IPS DF 19.7 (cell line): ENCODE measurements at regions not wholly inside any gene's neighbourhood (a gene's known extent, or its start where the extent isn't known, plus 50 kb on each side); places are given as distances from the start of the nearest gene placed in this dataset.
"Not testable (repeated sequence)": the region's sequence is repeated elsewhere in the genome, so short reads cannot be mapped to it uniquely, and the experiment has no call there.

Experiments
- DNase-seq: peaks from one replicate; pipeline ENCODE4 v3.0.0-alpha.2; 2013; ENCODE audit warnings: low read depth, low spot score

DNA sequence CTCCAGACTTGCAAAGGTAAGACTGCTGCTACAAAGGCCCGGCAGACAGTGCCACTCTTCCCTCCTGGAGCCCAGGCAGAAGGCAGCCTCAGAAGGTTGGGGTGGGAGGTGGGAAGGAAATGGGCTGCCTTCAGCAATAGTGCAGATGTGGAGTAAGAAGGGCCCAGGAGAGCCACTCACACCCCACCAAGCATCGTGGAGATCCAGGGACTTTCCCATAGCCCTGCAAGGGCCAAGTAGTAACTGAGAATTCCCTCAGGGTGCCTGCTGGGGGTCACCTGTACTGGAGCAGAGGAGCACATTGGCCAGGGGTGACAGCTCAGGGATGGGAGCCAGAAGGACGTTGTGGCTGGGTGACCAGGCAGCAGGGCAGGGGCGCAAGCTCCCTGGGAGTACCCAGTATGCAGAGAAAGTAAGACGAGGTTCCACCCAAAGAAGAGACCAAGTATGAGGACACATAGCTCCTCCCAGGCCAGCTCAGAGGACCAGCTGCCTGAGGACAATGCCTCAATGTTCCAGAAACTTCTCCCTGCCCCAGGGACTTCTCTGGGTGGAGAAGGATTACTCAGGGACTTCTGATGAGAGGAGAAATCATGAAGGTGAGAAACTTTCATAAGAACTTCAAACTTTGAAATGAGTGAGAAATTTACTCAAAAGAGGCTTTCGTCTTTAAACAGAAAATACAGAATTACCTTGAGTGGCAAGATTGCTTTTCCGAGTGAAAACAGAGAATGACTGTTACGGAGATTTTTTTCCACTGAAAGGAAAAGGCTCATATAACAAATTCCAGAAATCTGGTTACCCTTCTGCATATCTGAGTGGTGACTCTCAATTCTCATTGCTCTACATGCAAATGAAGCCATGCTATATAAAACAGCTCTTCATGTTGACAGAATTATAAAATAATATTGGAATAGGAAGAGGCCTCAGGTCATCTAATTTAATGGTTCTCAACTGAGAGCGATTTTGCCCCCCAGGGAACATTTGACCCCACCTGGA, 87.9 kb upstream of the TRIO start:
- DNase-seq = no peak

DNA sequence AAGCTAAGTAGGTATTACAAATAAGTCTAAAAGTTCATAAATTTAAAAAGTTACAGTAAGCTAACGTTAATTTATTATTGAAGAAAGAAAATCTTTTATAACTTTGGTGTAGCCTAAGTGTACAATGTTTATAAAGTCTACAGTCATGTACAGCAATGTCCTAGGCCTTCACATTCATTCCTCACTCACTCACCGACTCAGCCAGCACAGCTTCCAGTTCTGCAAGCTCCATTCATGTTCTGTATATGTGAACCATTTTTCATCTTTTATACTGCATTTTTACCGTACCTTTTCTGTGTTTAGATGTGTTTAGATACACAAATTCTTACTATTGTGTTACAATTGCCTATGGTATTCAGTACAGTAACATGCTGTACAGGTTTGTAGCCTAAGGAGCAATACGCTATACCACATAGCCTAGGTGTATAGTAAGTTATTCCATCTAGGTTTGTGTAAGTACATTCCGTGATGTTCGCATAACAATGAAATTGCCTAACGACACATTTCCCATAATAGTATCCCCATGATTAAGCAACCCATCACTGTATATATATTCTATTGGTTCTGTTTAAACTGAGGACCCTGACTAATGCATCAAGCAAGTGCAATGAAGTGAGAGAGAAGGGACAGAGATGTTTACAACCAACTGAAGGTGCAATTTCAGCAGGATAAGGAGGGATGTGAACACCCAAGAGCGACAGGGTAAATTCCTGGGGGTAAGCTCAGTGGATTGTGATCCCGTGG, 88.9 kb upstream of the TRIO start:
- no peak for DNase-seq

DNA sequence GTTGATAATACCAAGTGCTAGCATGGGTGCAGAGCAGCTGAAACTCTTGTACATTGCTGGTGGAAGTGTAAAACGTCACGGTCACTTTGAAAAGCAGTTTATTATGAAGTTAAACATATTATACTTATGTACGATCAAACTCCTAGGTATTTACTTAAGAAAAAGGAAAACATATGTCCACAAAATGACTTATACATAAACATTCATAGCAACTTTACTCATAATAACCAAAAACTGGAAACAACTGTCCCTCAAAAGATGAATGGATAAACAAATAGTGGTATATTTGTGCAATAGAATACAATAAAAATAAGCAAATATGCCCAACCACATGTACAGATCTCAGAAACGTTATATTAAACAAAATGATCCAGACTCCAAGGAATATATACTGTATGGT, 92.3 kb upstream of the TRIO start:
- DNase-seq = no peak

DNA sequence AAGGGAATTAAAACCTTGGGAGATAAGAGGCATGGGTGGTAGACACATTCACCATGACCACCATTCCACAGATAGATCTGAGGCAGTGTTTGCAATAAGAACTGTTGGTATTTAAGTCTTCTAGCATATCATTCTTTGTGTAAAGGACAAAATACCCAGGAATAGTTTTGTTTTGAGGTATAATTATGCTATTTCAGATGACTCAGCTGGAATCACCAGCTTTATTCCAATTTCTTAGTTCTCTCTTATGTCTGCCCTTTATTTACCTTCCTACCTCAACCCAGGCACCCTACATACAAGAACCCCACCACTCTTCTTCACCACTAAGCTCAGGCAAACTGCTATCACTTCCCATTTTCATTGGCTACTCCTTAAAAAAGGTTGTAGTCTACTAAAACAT, 94.7 kb upstream of the TRIO start:
- no peak for DNase-seq

DNA sequence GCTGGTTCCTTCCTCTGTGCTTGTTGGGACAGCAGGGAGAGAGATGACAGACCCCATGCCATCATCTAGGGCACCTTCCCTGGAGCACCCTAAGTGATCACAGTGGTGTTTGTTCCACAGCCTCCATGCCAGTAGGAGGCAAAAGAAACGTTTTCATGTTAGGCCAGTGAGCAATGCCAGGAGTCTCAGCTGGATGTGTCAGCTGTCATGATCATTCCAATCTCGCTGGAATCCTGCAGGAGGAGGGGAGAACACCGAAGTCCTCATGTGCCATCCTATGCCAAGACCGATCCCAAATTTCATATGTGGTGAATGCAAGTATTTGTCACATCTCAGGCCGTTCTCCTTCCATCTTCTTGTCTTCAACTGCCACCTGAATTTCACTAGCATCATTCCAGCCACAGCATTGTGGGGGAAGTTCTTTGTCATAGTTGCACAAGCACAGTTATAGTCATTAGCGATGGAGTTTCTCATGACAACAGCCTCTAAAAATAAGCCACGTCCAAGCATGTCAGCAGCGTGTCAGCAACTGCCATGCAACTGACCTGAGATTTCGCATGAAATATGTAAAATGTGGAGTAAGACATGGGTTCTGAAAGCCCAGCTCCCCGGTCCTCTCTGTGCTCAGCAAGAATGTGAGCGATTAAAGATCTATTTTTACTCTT, 97.2 kb upstream of the DNAH5 start:
- DNase-seq = no peak

DNA sequence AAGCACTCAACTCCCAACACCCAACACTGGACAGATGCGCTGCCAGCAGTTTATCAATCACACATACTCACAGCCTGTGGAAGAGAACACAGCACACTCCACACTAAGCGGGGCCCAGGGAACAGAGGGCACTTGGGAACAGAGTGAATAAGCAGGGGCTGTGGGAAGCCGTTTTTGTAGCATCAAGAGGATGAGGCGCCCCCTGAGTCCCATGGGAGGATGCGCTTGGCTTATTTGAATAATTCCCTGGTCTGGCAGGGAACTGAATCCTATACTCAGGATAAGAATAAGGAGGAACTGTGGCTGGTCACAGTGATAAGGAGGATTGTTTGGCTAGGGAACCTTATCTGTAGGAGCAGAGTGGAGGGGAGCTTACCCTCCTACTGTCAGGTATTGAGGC, 96.1 kb upstream of the DNAH5 start:
- no peak for DNase-seq

DNA sequence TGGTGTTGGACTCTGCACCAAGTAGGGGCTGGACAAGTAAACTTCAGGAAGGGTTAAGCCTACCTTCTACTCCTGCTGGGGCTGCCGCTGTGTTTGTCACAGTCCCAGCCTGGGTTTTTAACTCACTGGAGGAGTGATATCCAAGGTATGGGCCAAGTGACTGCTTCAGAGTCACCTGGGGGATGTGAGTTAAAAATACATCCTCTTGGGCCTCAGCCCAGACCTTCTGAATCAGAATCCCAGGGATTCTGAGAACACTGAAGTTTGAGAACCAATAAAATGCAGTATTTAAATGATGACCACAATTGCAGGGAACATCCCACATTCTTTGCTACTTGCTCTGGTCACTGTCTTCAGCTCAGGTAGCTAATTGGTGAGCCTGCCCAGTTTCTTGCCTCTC, 95.1 kb upstream of the DNAH5 start:
- DNase-seq = no peak

DNA sequence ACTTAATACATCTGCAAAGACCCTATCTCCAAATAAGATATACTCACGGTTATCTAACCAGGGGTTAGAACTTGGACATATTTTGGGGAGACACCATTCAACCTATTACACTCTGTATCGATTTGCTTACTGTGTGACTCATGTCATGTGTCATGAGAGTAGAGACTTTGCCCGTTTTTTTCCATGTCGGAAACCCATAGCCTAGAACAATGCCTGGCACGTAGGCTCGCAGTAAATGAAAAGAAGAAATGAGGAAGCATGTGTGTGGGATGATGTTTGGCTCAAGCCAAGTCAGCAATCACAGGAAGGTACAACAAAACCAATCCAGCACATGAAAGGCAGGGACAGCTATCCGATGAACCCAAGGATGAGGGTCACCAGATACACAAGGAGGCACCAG, 94.6 kb upstream of the DNAH5 start:
- no peak for DNase-seq

DNA sequence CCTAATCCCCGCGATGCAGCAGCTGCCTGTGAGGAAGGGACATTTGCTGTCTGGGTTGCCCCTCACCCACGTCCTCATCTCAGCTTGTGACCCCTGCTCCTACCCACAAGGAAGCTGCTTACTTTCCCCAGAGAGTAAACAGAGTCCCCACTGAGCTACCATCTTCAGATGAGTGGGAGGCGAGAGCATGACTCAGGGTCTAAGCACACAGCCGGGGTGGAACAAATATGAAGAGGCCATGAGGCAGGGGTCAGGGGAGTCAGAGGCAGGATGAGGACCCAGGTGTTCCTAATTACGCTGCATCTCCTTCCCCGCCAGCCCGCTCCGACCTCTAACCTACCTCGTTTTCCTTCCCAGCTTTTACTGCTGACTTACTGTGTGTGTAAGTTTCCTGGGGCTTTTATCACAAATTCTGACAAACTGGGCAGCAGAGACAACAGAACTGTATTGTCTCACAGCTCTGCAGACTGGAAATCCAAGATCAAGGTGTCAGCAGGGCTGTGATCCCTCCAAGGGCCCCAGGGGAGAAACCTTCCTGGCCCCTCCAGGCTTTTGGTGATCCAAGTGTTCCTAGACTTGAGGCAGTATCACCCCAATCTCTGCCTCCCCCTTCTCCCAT, 94.0 kb upstream of the DNAH5 start:
- no peak for DNase-seq

DNA sequence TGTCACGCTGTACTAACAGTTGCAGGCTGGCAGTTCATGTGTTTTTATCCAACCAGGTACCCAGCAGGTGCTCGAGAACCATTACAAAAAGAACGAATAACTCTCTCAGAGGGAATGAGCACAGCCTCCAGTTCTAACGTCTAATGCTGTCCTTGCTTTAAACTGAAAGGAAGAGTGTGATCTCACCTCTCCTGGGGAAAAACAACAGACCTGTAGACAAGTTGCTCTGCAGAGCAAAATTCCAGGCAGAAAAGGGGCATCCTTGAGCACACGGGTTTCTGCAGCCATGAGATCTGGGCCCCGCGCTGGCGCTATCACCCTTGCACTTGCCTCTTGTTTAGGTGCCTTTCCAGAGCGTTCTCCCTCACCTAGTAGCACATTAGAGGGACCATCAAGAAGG, 92.5 kb upstream of the DNAH5 start:
- no peak for DNase-seq

DNA sequence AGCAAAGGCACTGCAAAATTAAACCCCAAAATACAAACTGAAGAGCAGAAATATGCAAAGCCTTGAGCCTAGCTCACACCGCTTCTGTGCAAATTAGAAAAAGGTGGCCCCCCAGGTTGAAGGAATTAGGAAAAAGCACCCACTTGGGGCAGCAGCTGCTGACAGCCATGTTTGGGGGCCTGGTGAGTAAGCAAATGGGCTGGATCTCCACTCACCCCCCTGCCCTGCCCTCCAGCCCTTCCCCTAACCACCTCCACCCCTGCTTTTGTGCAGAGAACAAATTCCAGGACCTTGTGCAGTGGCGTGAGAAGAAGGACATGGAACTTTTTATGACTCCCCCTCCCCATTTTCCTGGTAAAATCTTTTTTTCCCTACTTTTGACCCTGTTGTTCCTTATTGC, 92.0 kb upstream of the DNAH5 start:
- no peak for DNase-seq

DNA sequence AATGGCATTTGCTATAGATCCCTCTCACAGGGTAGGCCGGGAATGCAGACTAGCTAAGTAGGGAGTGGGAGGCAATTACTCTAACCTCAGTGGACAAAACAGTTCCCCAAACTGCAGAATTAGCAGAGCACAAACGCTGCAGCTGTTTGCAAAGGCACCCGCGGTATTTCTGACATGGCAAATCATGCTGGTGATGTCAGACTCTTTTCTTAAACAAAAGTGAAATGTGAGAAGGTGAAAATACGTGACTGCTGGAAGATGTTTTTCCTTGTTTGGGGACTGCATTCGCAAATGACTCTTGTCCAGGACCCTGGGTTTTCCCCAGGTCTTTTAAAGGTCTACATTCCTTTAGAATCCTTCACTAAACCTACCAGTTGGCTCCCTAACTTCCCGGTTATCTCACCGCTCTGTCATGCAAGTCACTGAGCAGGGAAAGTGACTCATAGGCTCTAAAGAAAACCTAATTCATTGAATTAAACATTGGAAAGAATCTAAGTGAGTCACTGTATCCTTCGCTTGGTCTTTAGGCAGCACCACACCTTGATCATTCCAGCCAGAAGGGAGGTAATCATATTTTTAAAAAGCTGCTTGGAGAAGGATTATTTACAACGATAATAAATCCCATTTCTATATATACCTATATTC, 91.5 kb upstream of the DNAH5 start:
- DNase-seq = peak; percentile 83

DNA sequence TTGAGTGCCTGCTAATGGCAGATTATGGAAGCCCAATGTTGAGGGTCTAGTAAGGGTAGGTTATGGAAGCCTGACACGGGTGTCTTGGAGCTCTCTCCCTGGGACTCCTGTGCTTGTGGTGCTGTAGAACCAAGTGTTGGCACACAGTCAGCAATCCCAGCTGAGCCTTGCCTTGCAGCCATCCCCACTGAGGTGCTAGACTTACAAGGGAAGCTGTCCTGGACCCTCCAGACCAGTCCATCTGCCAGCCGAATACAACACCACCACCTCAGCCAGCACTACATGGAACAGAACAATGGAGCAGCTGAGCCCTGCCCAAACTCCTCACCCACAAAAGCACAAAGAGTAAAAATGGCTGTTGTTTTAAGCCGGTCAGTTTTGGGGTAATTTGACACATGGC, 90.5 kb upstream of the DNAH5 start:
- DNase-seq = no peak

DNA sequence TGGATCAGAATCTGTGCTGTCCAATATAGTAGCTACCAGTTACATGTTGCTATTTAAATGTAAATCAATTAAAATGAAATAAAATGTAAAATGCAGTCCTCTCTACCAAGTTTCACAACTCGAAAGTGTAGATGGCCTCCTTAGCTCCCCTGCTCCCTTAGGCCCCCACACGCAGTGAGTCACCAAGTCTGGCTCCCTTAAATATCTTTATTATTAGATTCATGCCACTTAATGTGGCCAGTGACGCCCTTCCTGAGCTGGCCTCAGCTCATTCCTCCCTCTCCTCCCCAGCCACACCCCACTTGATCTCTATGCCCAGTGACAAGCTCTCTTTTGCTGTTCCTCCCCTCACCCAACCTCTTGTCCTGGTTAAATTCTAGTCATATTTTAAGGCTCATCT, 88.4 kb upstream of the DNAH5 start:
- DNase-seq = no peak

DNA sequence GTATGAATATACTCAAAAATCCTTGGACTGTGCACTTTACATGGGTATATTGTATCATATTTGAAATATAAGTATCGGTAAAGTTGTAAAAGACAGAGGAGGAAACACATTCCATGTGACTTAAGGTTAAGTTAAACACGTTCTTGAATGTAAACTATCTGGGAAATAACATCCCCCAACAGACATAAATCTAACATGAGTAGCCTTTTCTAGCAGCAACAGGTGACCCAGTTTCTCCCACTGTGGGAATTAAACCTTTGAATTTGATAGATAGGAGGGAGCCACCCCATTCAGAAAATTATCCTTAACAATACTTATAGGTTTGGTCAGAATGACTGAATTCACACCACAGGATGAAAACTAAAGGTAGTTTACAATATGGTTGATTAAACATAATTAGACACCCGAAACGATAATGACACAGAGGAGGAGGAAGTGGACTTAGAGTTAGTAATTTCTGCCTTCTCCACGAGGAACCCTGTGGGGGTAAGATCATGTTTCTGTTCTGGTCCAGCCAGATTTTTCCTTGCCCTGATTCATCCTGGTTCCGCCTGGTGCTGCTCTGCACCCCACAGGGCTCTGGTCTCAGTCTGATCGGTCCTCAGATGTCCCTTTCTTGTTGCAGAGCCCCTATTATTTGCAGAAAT, 84.6 kb upstream of the DNAH5 start:
- DNase-seq = no peak

DNA sequence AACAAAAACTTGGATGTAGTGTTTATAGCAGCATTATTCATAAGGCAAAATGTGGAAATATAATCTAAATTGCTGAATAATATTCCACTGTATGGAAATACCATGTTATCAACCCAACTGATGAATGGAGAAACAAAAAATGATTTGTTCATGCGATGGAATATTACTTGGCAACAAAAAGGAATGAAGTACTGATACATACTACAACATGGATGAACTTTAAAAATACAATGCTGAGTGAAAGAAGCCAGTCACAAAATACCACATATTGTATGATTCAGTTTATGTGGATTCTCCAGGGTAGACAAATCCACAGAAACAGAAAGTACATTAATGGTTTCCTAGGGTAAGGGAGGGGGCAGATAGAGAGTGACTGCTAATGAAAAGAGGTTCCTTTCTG, 83.7 kb upstream of the DNAH5 start:
- DNase-seq = no peak

DNA sequence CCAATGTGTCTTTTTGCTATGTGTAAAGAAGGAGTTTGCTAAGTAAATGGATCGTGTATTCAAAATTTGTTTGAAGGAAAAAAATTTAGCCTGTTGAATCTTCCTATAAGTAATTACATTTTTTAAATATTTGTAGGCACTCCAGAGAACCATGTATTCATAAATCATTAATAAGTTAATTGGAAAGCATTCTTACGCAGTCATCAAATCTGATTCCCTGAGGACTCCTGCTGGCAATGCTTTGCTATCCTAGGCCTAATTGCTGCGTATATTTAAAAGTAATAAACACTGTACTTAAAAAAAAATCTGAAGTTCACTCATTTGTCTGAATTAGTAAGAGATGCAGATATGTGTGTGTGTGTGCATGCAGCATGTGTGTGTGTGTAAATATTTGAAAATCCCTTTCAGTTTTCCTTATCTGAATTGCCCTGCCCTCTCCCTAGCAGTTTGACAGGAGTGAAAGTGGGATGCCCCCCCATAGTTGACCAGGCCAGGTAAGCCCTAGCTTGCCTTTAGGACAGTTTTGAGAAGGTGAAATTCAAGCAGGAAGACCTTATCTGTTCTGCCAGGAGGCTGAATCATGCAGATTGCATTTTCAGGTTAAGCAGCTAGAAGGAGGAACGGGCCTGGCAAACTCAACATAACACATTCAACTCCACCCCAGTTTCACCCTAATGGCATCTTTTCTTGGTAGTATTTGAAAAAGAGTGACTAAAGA, 81.2 kb upstream of the DNAH5 start:
- no peak for DNase-seq

DNA sequence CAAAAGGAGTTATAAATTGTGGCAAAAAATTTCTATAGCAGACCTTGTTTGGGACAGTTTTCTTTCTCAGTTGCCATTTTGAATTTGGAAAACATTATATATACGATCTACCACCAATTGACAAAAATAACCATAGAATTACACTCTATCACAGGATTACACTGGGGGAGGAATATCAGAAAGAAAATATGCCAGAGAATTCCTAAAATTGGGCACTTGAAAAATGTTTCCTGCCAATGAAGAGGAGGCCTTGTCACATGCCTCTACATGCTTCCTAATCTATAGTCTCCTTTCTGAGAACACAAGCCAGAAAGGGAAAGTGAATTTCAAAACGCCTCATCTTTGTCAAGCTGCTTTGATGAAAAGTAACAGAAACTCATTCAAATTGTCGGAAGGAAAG, 78.5 kb upstream of the DNAH5 start:
- no peak for DNase-seq

DNA sequence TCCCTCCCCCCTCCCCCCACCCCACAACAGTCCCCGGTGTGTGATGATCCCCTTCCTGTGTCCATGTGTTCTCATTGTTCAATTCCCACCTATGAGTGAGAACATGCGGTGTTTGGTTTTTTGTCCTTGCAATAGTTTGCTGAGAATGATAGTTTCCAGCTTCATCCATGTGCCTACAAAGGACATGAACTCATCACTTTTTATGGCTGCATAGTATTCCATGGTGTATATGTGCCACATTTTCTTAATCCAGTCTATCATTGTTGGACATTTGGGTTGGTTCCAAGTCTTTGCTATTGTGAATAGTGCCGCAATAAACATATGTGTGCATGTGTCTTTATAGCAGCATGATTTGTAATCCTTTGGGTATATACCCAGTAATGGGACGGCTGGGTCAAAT, 76.5 kb upstream of the DNAH5 start:
- DNase-seq = not testable (repeated sequence)

DNA sequence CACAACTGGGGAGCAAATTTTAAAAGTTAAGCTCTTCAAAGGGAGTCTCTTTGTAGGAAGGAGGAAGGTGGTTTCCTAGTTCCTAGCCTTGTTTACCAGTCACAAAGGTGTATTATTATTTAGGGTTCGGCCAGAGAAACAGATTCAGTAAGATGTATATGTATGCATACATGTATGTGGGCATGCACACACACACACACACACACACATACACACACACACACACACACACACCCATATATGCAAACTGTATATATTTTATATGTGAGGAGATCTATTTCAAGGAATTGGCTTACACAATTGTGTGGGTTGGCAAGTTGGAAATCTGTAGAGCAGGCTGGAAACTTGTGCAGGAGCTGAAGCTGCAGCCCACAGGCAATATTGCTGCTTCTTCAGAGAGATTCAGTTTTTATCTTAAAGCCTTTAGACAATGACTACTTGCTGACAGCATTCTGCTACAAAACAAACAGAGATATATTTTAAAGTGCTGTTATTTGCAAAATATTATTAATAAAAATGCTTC, 75.3 kb upstream of the DNAH5 start:
- no peak for DNase-seq
